Astrocyte of the hippocampus (primary cell): ENCODE measurements at regions not wholly inside any gene's neighbourhood (a gene's known extent, or its start where the extent isn't known, plus 50 kb on each side); places are given as distances from the start of the nearest gene placed in this dataset.

Experiments used
- DNase-seq: peaks from one replicate; pipeline ENCODE4 v3.0.0; 2011; ENCODE audit warnings: low read depth, low spot score

- no peak for DNase-seq
Observed at GRCh38 chr14:97296176-97296575, 499.0 kb downstream of the VRK1 start.

- DNase-seq: no peak
Observed at GRCh38 chr14:97297100-97297499, 499.9 kb downstream of the VRK1 start.

- DNase-seq: no peak
Observed at GRCh38 chr14:97298331-97298730, 501.1 kb downstream of the VRK1 start.

- no peak for DNase-seq
Observed at GRCh38 chr14:97298736-97299135, 501.6 kb downstream of the VRK1 start.

GRCh38 chr14:97299661-97300060 is 502.5 kb downstream of the VRK1 start:
- no peak for DNase-seq

GRCh38 chr14:97301931-97302559 is 504.9 kb downstream of the VRK1 start:
- DNase-seq: no peak

GRCh38 chr14:97306133-97306759 is 509.1 kb downstream of the VRK1 start:
- peak; percentile 26 for DNase-seq

- DNase-seq: peak; percentile 74
Observed at GRCh38 chr14:97306760-97307246, 509.6 kb downstream of the VRK1 start.

GRCh38 chr14:97311411-97311810 is 514.2 kb downstream of the VRK1 start:
- DNase-seq: no peak

- DNase-seq: no peak
Observed at GRCh38 chr14:97312910-97313309, 515.7 kb downstream of the VRK1 start.

GRCh38 chr14:97315790-97316189 is 518.6 kb downstream of the VRK1 start:
- no peak for DNase-seq

- DNase-seq: no peak
Observed at GRCh38 chr14:97318380-97318779, 521.2 kb downstream of the VRK1 start.

- no peak for DNase-seq
Observed at GRCh38 chr14:97319691-97320090, 522.5 kb downstream of the VRK1 start.

GRCh38 chr14:97328743-97329142 is 531.6 kb downstream of the VRK1 start:
- no peak for DNase-seq

- DNase-seq: peak; percentile 70
Observed at GRCh38 chr14:97329701-97330100, 532.5 kb downstream of the VRK1 start.

- no peak for DNase-seq
Observed at GRCh38 chr14:97331058-97331457, 533.9 kb downstream of the VRK1 start.

GRCh38 chr14:97331526-97331925 is 534.3 kb downstream of the VRK1 start:
- DNase-seq: no peak

GRCh38 chr14:97336179-97336578 is 539.0 kb downstream of the VRK1 start:
- DNase-seq: no peak

GRCh38 chr14:97336816-97337215 is 539.6 kb downstream of the VRK1 start:
- DNase-seq: no peak

GRCh38 chr14:97337267-97337666 is 540.1 kb downstream of the VRK1 start:
- DNase-seq: no peak

GRCh38 chr14:97337670-97338069 is 540.5 kb downstream of the VRK1 start:
- no peak for DNase-seq

GRCh38 chr14:97344666-97345065 is 547.5 kb downstream of the VRK1 start:
- DNase-seq: no peak

GRCh38 chr14:97346675-97347074 is 549.5 kb downstream of the VRK1 start:
- DNase-seq: no peak
